Motor neuron (in vitro differentiated cells): ENCODE measurements at regions not wholly inside any gene's neighbourhood (a gene's known extent, or its start where the extent isn't known, plus 50 kb on each side); places are given as distances from the start of the nearest gene placed in this dataset.
"Not testable (repeated sequence)": the region's sequence is repeated elsewhere in the genome, so short reads cannot be mapped to it uniquely, and the experiment has no call there.

Experiments used
- ATAC-seq, 8 experiments: fragments of 200-7000 bp; cut with Tn5 transposase; replicated peaks in 6 of 8; 2 replicates each; pipeline ENCODE4 v1.8.0; 2021; ENCODE audit warnings: mild to moderate bottlenecking in 8 of 8, moderate library complexity in 8 of 8
- H3K27ac ChIP-seq, 2 donors: fragments of 250-450 bp; sonication (Bioruptor Pico); 2 replicates each; pipeline ENCODE4 v1.9.0; 2021; ENCODE audit warnings: antibody characterized with exemption in 2 of 2, mild to moderate bottlenecking in 2 of 2, moderate library complexity in 1 of 2
- H3K4me1 ChIP-seq, 2 donors: fragments of 250-450 bp; sonication (Bioruptor Pico); replicated peaks in 1 of 2; 2 replicates each; pipeline ENCODE4 v1.6.1; 2021; ENCODE audit warnings: antibody characterized with exemption in 2 of 2, mild to moderate bottlenecking in 2 of 2, moderate library complexity in 1 of 2
- H3K4me3 ChIP-seq, 5 donors: fragments of 250-450 bp; sonication (Bioruptor Pico); 2 replicates each; pipeline ENCODE4 v1.9.0; 2021; ENCODE audit warnings: antibody characterized with exemption in 5 of 5, mild to moderate bottlenecking in 5 of 5, moderate library complexity in 4 of 5
- WGBS, 10 experiments: fragments of 450-650 bp; shearing (Covaris generic); methylation state at CpG; one replicate each; pipeline ENCODE4 v1.0.0; 2022; 5-methylcytosine and 5-hydroxymethylcytosine counted together
- in situ Hi-C, 9 experiments: fragments of 400-800 bp; cut with MboI; loops; one replicate each; pipeline ENCODE4 v1.15.0; 2021; ENCODE audit warnings: low sequenced_read_pairs in 9 of 9, low pct_unique_long_range_greater_than_20kb in 2 of 9; ENCODE audit not compliant: unreplicated experiment in 9 of 9

- H3K4me3 ChIP-seq, in situ Hi-C loops: not testable (repeated sequence)
- whole genome bisulfite sequencing, 10 experiments, result no CpG with 5 or more reads among the region's 32 CpGs
Measured at GRCh38 chr7:5121256-5121655, 68.8 kb upstream of the WIPI2 start.

GRCh38 chr7:5131238-5131637, 58.8 kb upstream of the WIPI2 start:
- H3K27ac ChIP-seq, ATAC-seq, H3K4me1 ChIP-seq, in situ Hi-C loops, H3K4me3 ChIP-seq: not testable (repeated sequence)
- WGBS, 10 experiments, result 20 to 100% (median 94%) methylated on average over 1 to 3 of the region's 8 CpGs; no CpG with 5 or more reads in 5 of the 10 experiments

More at GRCh38 chr7:5121256-5121655, 68.8 kb upstream of the WIPI2 start:
- not testable (repeated sequence) for H3K4me1 ChIP-seq, H3K27ac ChIP-seq, ATAC-seq

GRCh38 chr7:5132539-5132938, 57.5 kb upstream of the WIPI2 start:
- no peaks in the 10 kb centered on the region for H3K4me1 ChIP-seq
- in situ Hi-C loops, result no loop called here
- WGBS, 10 experiments, result 60 to 100% (median 71%) methylated on average over 1 to 3 of the region's 7 CpGs; no CpG with 5 or more reads in 7 of the 10 experiments
- H3K27ac ChIP-seq, result no peak overlapping the region
- H3K4me3 ChIP-seq, result no peak overlapping the region
- no peak for ATAC-seq

- no peak overlapping the region for H3K27ac ChIP-seq
- H3K4me3 ChIP-seq, result no peak overlapping the region
- 0 to 90% (median 32%) methylated on average over 1 to 3 of the region's 7 CpGs; no CpG with 5 or more reads in 6 of the 10 experiments for WGBS, 10 experiments
- H3K4me1 ChIP-seq, result no peaks in the 10 kb centered on the region
- in situ Hi-C loops, result no loop called here
- peak in 2 of 8 experiments; percentile 32 to 33 for ATAC-seq
Measured at GRCh38 chr7:5139998-5140397, 50.0 kb upstream of the WIPI2 start.
